NCI-H82 treated with DMSO at 0.1 percent for 48 hours (cell line): ENCODE measurements at regions not wholly inside any gene's neighbourhood (a gene's known extent, or its start where the extent isn't known, plus 50 kb on each side); places are given as distances from the start of the nearest gene placed in this dataset.
A peak's percentile ranks its signal among the peaks of the same experiment; 100 is the strongest.
"Not testable (repeated sequence)": the region's sequence is repeated elsewhere in the genome, so short reads cannot be mapped to it uniquely, and the experiment has no call there.

Source experiments
- DNase-seq: peaks from one replicate; lab custom pipeline; 2025; ENCODE audit not compliant: unreplicated experiment; lab: John Stamatoyannopoulos, UW

DNA sequence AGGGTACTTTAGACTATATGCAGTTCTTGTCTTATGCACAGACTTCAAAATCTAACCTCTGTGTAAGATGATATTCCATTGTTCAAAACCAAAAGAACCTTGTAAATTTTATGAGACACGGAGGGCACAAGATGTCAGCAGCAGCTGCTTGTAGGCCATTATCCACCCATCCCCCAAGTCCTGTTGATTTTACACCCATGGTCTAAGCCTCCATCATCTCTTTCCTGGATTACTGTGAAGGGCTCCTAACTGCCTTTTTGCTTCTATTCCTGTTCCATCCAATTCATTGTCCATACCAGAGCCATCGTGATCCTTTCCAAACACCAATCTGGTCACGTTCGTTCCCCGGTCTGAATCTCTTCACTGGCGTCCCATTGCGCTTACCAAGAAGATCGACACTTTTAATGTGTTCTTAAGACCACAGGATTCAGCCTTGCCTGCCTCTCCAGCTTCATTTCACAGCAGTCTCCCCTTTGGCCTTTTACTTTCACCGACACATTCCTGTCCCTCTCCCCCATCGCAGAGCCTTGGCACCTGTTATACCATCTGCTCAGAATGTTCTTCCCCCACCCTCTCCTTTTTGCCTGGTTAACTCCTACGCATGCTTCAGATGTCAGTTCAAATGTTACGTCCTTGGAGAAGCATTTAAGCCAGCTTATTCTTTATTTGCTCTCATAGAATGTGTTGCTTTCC lies 107.3 kb upstream of the POU3F1 start:
- DNase-seq, result peak; percentile 82

DNA sequence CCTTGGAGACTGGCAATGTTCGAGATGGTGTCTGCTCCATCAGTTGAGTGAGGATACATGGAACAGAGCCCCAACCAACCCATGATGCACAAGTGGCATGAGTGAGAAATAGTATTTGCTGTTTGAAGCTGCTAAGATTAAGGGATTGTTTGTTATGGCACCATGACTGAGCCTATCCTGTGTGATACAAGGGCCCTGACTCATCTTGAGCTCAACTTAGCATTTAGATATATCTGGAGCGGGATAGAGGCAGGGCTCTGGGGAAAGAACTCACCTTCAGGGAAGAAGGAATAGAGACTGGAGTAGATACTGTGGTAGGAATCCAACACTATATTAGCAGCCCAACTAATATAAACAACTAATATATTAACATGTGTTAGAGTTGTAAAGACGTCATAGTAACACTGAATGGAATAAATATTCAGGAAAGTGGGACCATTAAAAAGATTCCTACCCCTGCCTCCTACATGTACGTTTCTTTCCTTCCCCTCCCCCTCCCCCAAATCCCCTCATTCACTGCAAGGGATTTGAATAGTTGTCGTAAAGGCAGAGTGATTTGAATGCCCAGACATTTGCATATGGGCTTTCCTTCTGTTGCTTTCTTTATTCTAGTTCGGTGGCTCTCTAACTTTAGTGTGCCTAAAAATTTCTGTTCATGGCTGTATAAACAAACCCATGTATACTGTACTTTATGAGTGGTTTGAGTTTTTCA lies 106.6 kb upstream of the POU3F1 start:
- peak; percentile 55 for DNase-seq

GRCh38 chr1:38152351-38153065 lies 105.9 kb upstream of the POU3F1 start:
- DNase-seq, result peak; percentile 27

GRCh38 chr1:38151399-38151798 lies 104.8 kb upstream of the POU3F1 start:
- peak; percentile 38 for DNase-seq

DNA sequence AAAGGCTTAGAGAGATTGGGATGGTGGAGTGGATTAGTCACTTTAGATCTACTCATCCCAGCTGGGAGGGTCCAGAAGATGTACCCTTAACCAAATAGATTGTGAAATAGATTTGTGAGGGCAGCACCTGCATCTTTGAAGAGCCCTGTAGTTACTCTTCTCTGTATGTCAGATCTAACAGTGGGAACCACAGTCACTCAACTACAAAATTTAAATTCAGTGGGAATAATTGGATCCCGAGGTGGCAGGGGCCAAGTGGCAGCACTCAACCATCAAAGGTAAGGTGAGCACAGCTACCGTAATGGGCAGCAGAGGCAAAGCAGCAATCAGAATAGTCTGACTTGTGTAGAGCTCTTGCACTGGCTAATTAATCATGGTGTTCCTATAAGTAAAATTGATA lies 99.5 kb upstream of the POU3F1 start:
- not testable (repeated sequence) for DNase-seq

DNA sequence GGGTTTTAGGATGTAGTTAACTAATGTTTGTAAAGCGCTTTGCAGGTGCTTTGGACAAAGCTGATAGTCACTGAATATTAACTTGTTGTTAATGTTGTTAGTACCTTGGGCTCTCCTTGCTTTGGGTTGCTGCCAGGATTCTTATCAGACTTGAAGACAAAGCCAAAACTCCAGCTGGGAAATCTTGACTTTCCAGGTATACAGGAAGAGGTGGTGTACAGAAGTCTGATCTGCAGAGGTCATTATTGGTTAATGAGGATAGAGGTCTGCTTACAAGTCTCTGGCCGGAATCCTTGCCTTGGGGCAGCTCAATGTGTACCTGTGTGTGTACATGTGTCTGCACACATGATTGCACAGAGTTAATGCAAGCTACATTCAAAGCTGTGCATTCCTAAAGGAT lies 96.0 kb upstream of the POU3F1 start:
- DNase-seq, result no peak

GRCh38 chr1:38141483-38141882 lies 94.9 kb upstream of the POU3F1 start:
- no peak for DNase-seq

DNA sequence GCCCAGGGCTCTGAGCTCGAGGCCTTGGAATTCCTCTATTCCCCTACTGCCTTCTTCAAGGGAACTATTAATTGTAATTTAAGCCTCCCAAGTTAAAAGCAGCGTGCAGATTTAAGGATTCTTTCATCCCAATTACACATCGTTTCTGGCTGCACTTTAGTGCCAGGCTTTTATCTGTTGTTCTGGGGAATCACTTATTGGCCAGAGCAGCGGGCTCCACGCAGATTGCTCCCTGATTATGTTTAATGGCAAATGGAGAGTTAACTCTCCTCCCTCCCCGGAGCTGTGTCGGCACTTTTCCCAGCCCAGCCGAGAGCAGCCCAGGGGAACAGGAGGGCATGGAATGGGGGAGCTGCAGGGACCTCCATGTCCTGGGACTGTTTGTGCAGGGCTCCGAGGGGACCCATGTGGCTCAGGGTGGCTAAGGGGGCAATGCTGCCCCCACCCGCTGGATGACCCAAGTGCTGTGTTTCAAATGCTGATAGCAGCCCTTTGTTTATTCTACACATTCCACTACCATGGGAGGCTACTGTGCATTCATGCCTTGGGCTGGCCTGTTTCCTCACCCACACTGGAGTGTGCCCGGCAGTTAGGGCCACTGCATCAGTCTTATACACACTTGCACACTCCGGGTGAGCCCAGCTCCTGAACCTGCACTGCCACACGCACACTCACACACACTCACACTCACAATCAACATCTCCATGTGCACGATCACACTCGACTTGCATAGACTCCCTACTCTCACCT lies 93.3 kb upstream of the POU3F1 start:
- DNase-seq, result no peak

- DNase-seq, result no peak
These were observed 92.1 kb upstream of the POU3F1 start for GRCh38 chr1:38138498-38139233.

GRCh38 chr1:38137164-38137563 lies 90.6 kb upstream of the POU3F1 start:
- no peak for DNase-seq

DNA sequence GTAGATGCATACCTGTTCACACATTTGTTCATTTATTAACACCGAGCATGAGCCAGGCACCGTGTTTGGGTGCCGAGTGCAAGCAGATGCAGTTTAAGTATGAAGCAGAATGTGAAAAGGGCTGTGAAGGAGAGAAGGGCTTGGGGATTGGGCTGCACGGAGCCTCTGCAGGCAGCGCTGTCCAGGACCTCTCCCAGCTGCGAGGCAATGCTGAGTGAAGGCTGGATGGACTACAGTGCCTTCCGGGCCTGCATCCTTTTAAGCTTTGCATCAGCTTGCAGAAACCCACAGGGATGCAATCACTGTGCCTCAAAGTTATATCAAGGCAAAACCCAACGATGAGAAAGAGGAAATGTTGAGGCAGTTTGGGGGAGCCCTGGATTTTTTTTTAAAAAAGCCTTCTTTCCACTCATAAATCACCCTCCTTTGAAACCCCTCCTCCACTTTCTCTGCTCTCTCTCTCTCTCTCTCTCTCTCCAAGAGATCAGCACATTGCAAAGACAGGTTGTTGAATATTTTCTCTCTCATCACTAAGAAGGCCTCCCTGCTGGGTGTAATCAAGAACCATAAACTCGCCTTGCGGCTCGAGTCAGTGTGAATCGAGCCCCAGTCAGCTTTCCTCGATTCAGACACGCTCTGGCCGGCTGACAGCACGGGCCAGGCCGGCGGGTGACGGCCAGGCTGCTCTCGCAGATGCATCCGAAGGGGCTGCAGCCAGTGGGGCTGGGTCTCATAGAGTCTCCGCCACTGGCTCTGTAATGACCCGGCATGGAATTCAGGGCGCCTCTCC lies 89.2 kb upstream of the POU3F1 start:
- DNase-seq, result no peak

- DNase-seq, result no peak
These were observed 87.7 kb upstream of the POU3F1 start for GRCh38 chr1:38134294-38134755.

- no peak for DNase-seq
These were observed 87.2 kb upstream of the POU3F1 start for GRCh38 chr1:38133756-38134155.

DNA sequence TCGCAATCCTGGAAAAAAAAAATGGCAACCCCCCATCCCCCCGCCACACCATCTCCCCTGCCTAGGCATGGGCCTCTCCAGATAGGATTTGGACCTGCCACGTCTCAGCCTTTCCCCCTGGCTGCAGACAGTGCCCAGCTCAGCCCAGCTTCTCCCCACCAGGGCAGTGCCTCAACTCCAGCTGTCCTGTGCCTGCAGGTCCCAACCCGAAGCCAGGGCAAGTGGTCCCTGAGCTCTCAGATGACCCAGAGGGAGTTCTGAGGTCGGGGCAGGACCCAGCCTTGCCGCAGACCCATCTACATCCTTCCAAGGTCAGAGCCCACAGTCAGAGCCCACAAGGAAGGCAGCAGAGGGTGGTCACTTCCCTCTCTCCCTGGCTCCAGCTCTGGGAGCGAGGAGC lies 86.7 kb upstream of the POU3F1 start:
- DNase-seq, result no peak

DNA sequence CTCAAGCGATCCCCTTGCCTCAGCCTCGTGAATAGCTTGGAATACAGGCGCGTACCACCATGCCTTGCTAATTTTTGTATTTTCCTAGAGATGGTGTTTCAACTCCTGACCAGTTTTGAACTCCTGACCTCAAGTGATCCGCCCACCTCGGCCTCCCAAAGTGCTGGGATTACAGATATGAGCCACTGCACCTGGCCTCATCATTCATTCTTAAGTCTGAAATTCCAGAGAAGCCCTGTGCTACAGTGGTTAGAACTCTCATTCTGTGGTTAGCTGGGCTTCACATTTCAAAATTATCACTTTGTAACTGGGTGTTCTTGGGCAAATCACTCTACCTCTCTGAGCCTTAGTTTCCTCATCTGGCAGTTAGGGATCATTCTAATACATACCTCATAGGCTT lies 86.1 kb upstream of the POU3F1 start:
- no peak for DNase-seq

DNA sequence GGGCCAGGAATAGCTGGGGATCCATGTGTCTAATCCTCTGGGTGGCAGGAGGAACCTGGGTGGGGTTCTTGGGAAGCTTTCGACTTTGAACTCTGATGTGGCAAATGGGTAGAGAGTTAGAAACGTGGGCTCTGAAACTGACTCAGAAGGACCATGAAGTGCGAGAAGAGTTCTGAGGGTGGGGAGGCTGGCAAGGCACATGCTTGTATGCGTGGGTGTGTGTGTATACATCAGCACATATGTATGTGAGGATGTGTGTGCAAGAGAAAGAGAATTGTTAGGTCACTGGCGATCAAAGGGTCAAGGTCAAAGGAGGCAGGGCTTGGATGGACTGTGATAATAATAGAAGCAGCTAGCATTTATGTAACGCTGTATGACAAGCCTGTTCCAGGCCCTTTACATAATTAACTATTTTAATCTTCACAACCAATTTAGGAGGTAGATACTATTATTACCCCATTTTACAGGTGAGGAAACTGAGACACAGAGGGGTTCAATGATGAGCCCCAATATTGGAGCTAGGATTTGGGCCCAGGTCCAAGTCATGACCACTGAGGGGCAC lies 84.5 kb upstream of the POU3F1 start:
- no peak for DNase-seq

DNA sequence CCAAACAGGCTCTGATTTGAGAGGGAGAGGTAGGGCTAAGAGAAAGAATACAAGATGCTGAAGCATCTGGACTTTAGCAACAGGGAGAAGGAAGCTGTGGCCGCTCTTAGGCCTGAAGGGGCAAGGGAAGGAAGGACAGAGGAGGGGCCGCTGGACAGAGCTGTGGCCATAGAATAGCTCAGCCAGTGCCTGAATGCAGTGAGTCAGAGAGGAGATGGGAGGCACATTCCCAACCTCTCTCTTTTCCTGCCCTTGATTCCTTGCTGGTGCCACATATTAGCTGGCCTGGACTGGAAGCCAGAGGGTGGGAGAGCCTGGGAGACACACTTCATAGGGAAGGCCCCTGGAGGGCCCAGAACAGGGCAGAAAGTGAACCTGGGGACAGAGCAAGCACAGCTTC lies 83.4 kb upstream of the POU3F1 start:
- no peak for DNase-seq

GRCh38 chr1:38129473-38129872 lies 82.9 kb upstream of the POU3F1 start:
- DNase-seq, result no peak

DNA sequence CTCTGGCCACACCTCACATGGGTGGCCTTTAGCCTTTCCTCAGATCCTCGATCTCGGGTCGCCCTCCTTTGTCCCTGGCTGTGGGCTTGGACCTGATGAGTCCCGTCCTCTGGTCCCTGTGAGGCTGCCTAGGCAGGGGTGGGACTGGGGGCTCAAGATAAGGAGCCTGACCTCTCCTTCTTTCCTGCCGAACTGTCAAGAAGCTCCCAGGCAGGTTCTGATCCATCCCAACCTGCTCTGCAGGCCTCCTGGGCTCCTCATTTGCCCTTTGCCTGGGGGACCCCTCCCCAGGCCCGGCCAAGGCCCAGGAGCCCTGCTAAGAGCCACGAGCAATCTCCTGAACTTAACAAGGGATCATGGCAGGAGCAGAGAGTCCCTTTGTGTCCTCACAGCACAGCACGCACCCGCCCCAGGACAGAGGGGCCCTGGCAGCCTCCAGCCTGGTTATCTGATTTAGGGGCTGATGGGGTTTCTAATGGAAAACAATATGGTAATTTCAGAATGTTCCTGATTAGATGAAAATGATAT lies 82.4 kb upstream of the POU3F1 start:
- DNase-seq, result no peak
